ENCODE measurements at regions not wholly inside any gene's neighbourhood (a gene's known extent, or its start where the extent isn't known, plus 50 kb on each side); places are given as distances from the start of the nearest gene placed in this dataset.
"Not testable (repeated sequence)": the region's sequence is repeated elsewhere in the genome, so short reads cannot be mapped to it uniquely, and the experiment has no call there.

DNA sequence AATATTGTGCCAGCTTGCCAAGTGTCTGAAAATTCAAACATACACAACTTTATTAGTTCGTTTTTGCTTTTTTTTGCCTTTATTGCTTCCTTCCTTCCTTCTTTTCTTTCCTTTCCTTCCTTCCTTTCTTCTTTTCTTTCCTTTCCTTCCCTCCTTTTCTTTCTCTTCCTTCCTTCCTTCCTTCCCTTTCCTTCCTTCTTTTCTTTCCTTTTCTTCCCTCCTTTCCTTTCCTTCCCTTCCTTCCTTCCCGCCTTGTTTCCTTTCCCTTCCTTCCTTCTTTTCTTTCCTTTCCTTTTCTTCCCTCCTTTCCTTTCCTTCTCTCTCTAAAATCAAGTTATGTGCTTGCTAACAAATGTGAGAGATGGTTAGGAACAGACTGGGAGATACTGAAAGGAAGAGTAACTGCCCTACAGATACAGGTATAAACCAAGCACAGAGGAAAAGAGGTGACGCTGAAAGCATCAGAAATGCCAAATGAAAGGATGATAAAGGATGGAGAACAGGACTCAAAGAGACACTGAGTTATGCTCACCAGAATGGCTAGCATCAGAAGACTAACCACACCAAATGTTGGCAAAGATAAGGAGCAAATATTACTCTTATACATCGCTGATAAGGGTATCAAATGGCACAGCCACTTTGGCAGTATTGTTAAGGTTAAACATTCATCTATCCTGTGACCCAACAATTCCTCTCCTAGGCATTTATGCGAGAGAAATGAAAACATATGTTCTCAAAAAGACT lies 151.6 kb downstream of the MREG start:
- DNase-seq: no peak

DNA sequence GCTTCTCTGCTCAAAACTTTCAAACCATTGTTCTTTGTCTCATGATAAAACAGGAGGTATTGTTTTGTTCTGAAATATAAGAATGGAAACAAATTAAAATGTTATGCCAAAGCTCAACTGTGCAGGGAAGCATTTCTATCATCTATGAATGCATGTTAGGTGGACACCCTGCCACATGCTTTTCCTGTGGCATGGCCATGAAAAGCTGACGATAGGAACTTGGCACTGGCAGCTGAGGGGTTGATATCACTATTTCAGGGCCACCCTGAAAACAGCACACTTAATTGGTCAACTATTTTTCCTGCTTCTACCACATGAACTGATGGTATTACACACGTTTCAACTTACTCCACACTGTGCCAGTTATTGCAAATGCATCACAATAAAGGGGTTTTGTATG lies 157.3 kb downstream of the MREG start:
- no peak for DNase-seq

- DNase-seq: not testable (repeated sequence)
Observed at GRCh38 chr2:215855308-215855707, 158.0 kb downstream of the MREG start.

DNA sequence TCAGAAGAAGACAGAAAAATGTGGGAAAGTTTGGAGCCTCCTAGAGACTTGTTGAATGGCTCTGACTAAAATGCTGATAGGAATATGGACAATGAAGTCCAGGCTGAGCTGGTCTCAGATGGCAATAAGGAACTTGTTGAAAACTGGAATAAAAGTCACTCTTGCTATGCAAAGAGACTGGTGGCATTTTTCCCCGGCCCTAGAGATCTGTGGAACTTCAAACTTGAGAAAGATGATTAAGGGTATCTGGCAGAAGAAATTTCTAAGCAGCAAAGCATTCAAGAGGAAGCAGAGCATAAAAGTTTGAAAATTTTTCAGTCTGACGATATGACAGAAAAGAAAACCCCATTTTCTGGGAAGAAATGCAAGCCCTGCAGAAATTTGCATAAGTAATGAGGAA lies 159.3 kb downstream of the MREG start:
- DNase-seq: no peak

DNA sequence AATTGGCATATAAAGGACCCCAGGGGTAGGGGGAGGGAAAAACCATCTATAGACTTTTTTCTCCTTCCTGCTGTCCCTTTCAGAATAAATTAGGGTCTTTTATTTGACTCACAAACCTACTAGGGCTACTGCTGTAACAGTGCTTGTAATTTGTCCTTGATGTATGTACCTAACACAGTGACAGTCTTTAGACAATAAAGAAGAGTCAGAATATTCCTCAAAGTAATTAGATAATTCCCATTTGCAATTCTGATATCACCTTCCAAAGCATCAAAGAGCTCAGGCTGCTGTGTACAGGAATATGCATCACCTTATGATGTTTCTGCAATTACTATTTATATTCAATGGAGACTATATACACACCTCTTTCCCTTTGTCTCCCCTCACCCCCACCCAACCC lies 161.7 kb downstream of the MREG start:
- DNase-seq: no peak

- DNase-seq: no peak
Observed at GRCh38 chr2:215851082-215851481, 162.3 kb downstream of the MREG start.

GRCh38 chr2:215850380-215850779 lies 163.0 kb downstream of the MREG start:
- no peak for DNase-seq

- DNase-seq: no peak
Observed at GRCh38 chr2:215849771-215850170, 163.6 kb downstream of the MREG start.

DNA sequence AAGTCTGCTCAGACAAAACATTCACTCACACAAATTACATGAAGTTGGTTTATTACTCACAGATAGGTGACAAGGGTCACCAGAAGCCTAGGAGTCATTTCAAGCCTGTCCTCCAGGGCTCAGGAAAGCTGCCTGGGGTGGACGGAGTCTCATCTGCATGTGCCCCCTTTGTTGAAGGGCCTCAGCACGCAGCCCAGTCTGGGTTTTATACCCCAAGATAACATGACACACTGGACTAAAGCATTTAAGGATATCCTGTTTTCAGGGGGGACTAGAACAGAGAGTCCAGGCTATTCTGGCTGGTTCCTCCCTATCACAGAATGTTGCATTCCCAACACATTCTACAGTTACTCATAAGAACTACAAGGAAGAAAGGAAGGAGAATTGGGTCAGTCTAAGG lies 164.7 kb downstream of the MREG start:
- DNase-seq: no peak

GRCh38 chr2:215848146-215848545 lies 165.2 kb downstream of the MREG start:
- DNase-seq: no peak

- no peak for DNase-seq
Observed at GRCh38 chr2:215847718-215848117, 165.6 kb downstream of the MREG start.

DNA sequence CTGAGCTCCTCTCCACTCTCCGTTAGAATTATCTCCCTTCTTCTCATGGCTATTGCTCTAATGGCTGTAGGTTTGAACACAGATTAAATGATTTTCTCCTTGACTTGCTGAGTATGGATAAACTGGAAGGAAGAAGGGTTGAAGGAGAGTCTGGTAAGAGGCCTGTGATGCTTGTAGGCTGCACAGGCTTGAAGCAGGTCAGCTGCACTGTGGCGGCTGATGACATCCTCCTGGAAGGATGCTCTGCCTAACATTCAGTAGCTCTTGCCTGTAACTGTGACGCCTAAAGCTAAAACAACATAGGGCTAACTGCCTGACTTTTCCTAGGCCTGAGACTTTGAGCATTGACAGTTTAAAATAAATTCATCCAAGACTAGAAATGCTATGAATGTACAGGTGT lies 166.3 kb downstream of the MREG start:
- DNase-seq: no peak

GRCh38 chr2:215845839-215846586 lies 167.3 kb downstream of the MREG start:
- DNase-seq: no peak

GRCh38 chr2:215843579-215843978 lies 169.8 kb downstream of the MREG start:
- peak; percentile 22 for DNase-seq

GRCh38 chr2:215841175-215841816 lies 172.1 kb downstream of the MREG start:
- DNase-seq: no peak

DNA sequence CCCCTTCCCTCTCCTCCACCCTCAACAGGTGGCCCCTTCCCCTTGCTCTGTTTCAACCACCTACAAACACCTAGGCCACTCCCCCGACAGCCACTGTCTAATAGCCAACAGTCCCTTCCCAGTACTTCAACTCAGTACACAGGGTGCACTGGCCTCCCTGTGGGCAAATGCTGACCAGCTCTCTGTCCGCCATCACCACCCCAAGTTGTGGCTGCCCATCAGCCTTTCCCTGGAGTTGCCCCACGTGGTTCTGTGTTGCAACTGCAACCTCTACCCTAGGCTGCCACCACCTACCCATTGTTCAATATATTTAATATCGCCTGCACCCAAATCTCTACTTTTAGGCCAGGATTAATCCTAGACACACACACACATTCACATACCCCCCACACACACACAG lies 173.5 kb downstream of the MREG start:
- DNase-seq: no peak

- DNase-seq: no peak
Observed at GRCh38 chr2:215839309-215839708, 174.0 kb downstream of the MREG start.

DNA sequence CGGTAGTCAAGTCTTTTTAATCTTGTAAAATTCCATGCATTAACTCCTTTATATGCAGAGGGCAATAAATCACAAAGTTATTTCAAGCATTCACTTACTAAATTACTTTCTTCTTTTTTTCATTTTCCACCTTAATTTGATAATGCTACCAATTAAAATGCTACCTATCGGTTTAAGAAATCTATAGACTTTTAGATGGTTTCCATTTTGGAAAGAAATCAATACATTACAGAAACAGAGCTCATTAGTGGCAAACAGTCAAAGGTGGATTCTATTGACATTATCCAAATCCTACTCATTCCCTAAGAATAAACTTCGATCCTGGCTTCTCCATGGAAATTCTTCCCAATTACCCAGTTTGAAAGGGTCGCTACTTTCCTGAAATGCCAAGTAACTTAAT lies 176.5 kb downstream of the MREG start:
- DNase-seq: no peak

GRCh38 chr2:215835657-215836056 lies 177.7 kb downstream of the MREG start:
- no peak for DNase-seq

DNA sequence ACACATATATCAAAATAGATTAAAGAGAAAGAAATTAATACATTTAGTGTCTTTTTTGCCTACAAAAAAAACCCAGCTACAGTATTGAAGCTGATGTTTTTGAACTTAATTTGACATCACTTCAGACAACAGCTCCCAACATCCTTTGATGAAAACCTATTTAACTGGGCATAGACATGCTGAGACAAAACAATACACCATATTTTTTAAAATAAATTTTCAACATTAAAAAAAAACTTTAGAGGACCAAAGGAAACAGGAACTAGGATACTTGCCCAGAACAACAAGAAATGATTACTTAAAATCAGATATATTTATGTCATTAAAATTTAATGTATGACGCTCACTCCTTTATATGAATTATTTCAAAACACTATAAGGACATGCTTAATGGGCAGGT lies 178.1 kb downstream of the MREG start:
- DNase-seq: no peak

GRCh38 chr2:215833531-215834162 lies 179.7 kb downstream of the MREG start:
- no peak for DNase-seq

GRCh38 chr2:215832791-215833190 lies 180.6 kb downstream of the MREG start:
- DNase-seq: no peak

GRCh38 chr2:215831296-215831913 lies 181.9 kb downstream of the MREG start:
- no peak for DNase-seq

Measured in stimulated activated CD4-positive, alpha-beta T cell treated with anti-CD3 and anti-CD28 coated beads, Interleukin-1b, Interleukin-23, amount 100 ng/mL, for 48 hours (primary cell).